ENCODE measurements at regions not wholly inside any gene's neighbourhood (a gene's known extent, or its start where the extent isn't known, plus 50 kb on each side); places are given as distances from the start of the nearest gene placed in this dataset.

- TF ChIP-seq SP1 (IDR thresholded peaks at IDR 0.05; ENCODE audit: low read depth), result peak; percentile 87
- peak; percentile 97 for TF ChIP-seq JUND (IDR thresholded peaks at IDR 0.05)
- peak; percentile 99 for TF ChIP-seq MAX (IDR thresholded peaks at IDR 0.05)
Measured at GRCh38 chr7:155166673-155167370, 96.7 kb downstream of the HTR5A start (continued).

- no peak overlapping the region for H3K27ac ChIP-seq (ENCODE audit: low read depth, low read length)
- RAD21 ChIA-PET (ENCODE audit: low non-redundant PET in 1 of 2, low total read pairs in 2 of 2, uncharacterized antibody in 2 of 2, unreplicated experiment in 2 of 2), result no interaction called here
- no peaks in the 10 kb centered on the region for H3K79me2 ChIP-seq (ENCODE audit: insufficient read depth, low read length)
- POLR2A ChIA-PET, result no interaction called here
- no TSS peak for BruUV-seq (replicated peaks)
- no peak overlapping the region for H2AFZ ChIP-seq (ENCODE audit: low read depth, low read length, poor library complexity, severe bottlenecking)
- TF ChIP-seq ELF1 (IDR thresholded peaks at IDR 0.05; ENCODE audit: borderline replicate concordance, low read depth) (no peak), SP1 (IDR thresholded peaks at IDR 0.05; ENCODE audit: low read depth) (no peak), RAD21 (IDR thresholded peaks at IDR 0.05; ENCODE audit: low read depth) (no peak), ZBTB33 (IDR thresholded peaks at IDR 0.05; ENCODE audit: extremely low read depth, insufficient replicate concordance, low read length) (no peak), EZH2phosphoT487 (IDR thresholded peaks at IDR 0.05; ENCODE audit: borderline replicate concordance) (no peak), CEBPB (IDR thresholded peaks at IDR 0.05; ENCODE audit: low read depth) (no peak), MAX (IDR thresholded peaks at IDR 0.05) (no peak)
- H3K27me3 ChIP-seq (ENCODE audit: insufficient read depth, low read length), result 0 out of 2 replicates have a peak, but pooled peaks cover 7% of the 10 kb centered on the region
- intact Hi-C loops (cut with micrococcal nuclease), result no loop called here
- H3K9ac ChIP-seq (ENCODE audit: low read length), result no peak overlapping the region
- no peaks in the 10 kb centered on the region for H3K9me3 ChIP-seq (ENCODE audit: control insufficient read depth in 1 of 2, insufficient read depth in 1 of 2, low read depth in 1 of 2, low read length in 2 of 2)
- ATAC-seq (no peak), DNase-seq (ENCODE audit: low read depth, low spot score) (no peak)
- no peak overlapping the region for H3K4me3 ChIP-seq (replicated peaks in 1 of 2; ENCODE audit: low read depth in 1 of 2, low read length in 2 of 2)
- peaks cover 0 to 12% of the 10 kb centered on the region in 2 experiments; a peak in 3 of 4 replicates for H3K4me1 ChIP-seq (ENCODE audit: control insufficient read depth in 1 of 2, insufficient read depth in 2 of 2, low read length in 2 of 2)
- no peaks in the 10 kb centered on the region for H3K36me3 ChIP-seq (ENCODE audit: control insufficient read depth in 1 of 2, insufficient read depth in 2 of 2, low read length in 2 of 2)
- CTCF ChIA-PET, result interaction anchor here (0.9 kb wide), 1 partner anchor 177 kb away, joined by 3 read pairs; no protein-coding TSS in a partner anchor
- H3K9me2 ChIP-seq (ENCODE audit: insufficient read depth), result no peaks in the 10 kb centered on the region
- H4K20me1 ChIP-seq (ENCODE audit: insufficient read depth), result no peaks in the 10 kb centered on the region
- H3K4me2 ChIP-seq (ENCODE audit: low read length), result no peak overlapping the region
Measured at GRCh38 chr7:155167706-155168365, 97.7 kb downstream of the HTR5A start.
